ENCODE measurements at regions not wholly inside any gene's neighbourhood (a gene's known extent, or its start where the extent isn't known, plus 50 kb on each side); places are given as distances from the start of the nearest gene placed in this dataset.

DNA sequence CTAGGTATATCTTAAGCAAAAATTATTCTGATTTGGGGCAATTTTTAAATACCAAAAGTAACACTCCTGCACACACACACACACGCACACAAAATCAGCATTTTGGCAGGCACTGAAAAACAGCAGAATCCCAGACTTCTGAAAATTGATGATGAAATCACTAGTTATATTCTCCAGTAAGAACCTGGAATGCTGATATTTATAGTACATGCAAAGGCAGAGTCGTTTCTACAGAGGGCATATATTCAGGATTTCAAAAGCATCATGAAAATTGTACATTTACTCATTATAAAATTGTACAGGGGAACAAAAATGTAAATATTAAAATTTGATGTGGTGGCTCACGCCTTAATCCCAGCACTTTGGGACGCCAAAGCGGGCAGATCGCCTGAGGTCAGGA, 352.5 kb upstream of the PITX2 start:
- no peak overlapping the region for H3K27ac ChIP-seq (ENCODE audit: low read depth, low read length)
- no peak overlapping the region for H3K9ac ChIP-seq (ENCODE audit: extremely low read depth, low read length, poor library complexity, severe bottlenecking)
- Mint-ChIP-seq H3K27me3 (ENCODE audit: insufficient read depth) (peaks cover 6% of the 10 kb centered on the region), H3K4me1 (peaks cover 11% of the 10 kb centered on the region), H3K4me3 (no peak overlapping the region), H3K27ac (no peak overlapping the region), H3K36me3 (ENCODE audit: low read depth) (no peaks in the 10 kb centered on the region), H3K9me3 (no peaks in the 10 kb centered on the region)
- H3K27me3 ChIP-seq (ENCODE audit: control insufficient read depth, insufficient read depth, low read length, poor library complexity, severe bottlenecking), result peaks cover 32% of the 10 kb centered on the region
- no peaks in the 10 kb centered on the region for H3K9me3 ChIP-seq (ENCODE audit: control insufficient read depth, low read length)
- DNase-seq, result no peak
- WGBS, 2 experiments (ENCODE audit: insufficient coverage in 1 of 2, insufficient read length in 1 of 2), result 94 to 98% methylated on average over 3 to 6 of the region's 6 CpGs
- TF ChIP-seq, protein P1, sequence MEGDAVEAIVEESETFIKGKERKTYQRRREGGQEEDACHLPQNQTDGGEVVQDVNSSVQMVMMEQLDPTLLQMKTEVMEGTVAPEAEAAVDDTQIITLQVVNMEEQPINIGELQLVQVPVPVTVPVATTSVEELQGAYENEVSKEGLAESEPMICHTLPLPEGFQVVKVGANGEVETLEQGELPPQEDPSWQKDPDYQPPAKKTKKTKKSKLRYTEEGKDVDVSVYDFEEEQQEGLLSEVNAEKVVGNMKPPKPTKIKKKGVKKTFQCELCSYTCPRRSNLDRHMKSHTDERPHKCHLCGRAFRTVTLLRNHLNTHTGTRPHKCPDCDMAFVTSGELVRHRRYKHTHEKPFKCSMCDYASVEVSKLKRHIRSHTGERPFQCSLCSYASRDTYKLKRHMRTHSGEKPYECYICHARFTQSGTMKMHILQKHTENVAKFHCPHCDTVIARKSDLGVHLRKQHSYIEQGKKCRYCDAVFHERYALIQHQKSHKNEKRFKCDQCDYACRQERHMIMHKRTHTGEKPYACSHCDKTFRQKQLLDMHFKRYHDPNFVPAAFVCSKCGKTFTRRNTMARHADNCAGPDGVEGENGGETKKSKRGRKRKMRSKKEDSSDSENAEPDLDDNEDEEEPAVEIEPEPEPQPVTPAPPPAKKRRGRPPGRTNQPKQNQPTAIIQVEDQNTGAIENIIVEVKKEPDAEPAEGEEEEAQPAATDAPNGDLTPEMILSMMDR (conservative IDR thresholded peaks at IDR 0.05), result no peak
- no peaks in the 10 kb centered on the region for H3K4me1 ChIP-seq (ENCODE audit: control insufficient read depth, insufficient read depth, low read length)
- H3K4me3 ChIP-seq (ENCODE audit: low read length), result no peak overlapping the region
- no peaks in the 10 kb centered on the region for H3K36me3 ChIP-seq (ENCODE audit: control insufficient read depth, insufficient read depth, low read length)

DNA sequence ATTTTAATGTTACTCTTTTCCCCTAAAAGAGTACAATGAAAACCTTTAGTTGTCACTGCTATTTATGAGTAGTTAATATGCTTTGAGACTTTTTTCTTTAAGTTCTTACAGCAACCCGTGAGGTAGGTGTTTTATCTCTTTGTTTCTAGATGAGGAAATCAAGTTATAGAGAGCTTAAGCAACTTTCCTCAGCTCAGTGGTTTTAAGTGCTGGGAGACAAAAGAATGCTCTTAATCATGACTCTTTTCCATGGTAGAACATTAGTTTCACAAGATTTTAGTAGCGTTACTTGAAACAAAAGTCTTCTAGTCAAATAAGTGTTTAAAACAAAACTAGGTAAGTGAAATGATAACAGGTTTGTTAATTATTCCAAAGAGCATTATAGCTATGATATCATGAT, 354.7 kb upstream of the PITX2 start:
- WGBS, 2 experiments (ENCODE audit: insufficient coverage in 1 of 2, insufficient read length in 1 of 2), result 80% methylated on average over 2 of the region's 2 CpGs; no CpG with 5 or more reads in 1 of the 2 experiments
- H3K4me1 ChIP-seq (ENCODE audit: control insufficient read depth, insufficient read depth, low read length), result no peaks in the 10 kb centered on the region
- no peak overlapping the region for H3K4me3 Mint-ChIP-seq
- H3K4me1 Mint-ChIP-seq, result peaks cover 11% of the 10 kb centered on the region
- H3K27me3 Mint-ChIP-seq (ENCODE audit: insufficient read depth), result peaks cover 6% of the 10 kb centered on the region
- TF ChIP-seq, protein P1 (conservative IDR thresholded peaks at IDR 0.05), result no peak
- no peaks in the 10 kb centered on the region for H3K36me3 ChIP-seq (ENCODE audit: control insufficient read depth, insufficient read depth, low read length)
- no peak overlapping the region for H3K4me3 ChIP-seq (ENCODE audit: low read length)
- no peak overlapping the region for H3K27ac ChIP-seq (ENCODE audit: low read depth, low read length)
- no peak for DNase-seq
- H3K9me3 ChIP-seq (ENCODE audit: control insufficient read depth, low read length), result no peaks in the 10 kb centered on the region
- peaks cover 15% of the 10 kb centered on the region for H3K27me3 ChIP-seq (ENCODE audit: control insufficient read depth, insufficient read depth, low read length, poor library complexity, severe bottlenecking)
- no peaks in the 10 kb centered on the region for H3K36me3 Mint-ChIP-seq (ENCODE audit: low read depth)
- no peak overlapping the region for H3K9ac ChIP-seq (ENCODE audit: extremely low read depth, low read length, poor library complexity, severe bottlenecking)
- H3K27ac Mint-ChIP-seq, result no peak overlapping the region
- H3K9me3 Mint-ChIP-seq, result no peaks in the 10 kb centered on the region

DNA sequence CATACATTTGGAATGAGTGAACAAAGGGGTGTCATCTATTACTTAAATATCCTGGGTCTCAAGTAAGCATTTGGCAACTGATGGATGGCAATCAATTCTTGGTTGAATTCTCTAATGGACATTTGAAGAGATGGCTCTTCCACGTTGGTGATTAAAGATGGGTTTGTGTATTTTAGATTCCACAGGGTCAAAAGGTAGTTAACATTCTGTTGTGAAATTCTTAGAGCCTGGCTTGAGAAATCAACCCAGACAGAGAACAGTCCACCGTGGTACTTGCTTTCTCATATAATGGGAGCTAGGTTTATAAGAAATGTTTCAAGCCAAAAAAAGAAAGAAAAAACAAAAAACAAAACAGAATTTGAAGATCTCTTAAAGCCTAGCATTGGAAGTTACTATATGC, 355.9 kb upstream of the PITX2 start:
- Histone ChIP-seq H3K36me3 (ENCODE audit: control insufficient read depth, insufficient read depth, low read length) (no peaks in the 10 kb centered on the region), H3K4me1 (ENCODE audit: control insufficient read depth, insufficient read depth, low read length) (no peaks in the 10 kb centered on the region), H3K4me3 (ENCODE audit: low read length) (no peak overlapping the region), H3K9ac (ENCODE audit: extremely low read depth, low read length, poor library complexity, severe bottlenecking) (no peak overlapping the region), H3K27me3 (ENCODE audit: control insufficient read depth, insufficient read depth, low read length, poor library complexity, severe bottlenecking) (peaks cover 3% of the 10 kb centered on the region), H3K9me3 (ENCODE audit: control insufficient read depth, low read length) (no peaks in the 10 kb centered on the region), H3K27ac (ENCODE audit: low read depth, low read length) (no peak overlapping the region)
- Mint-ChIP-seq H3K4me3 (no peak overlapping the region), H3K27ac (no peak overlapping the region), H3K27me3 (ENCODE audit: insufficient read depth) (peaks cover under 1% of the 10 kb centered on the region), H3K9me3 (no peaks in the 10 kb centered on the region), H3K36me3 (ENCODE audit: low read depth) (no peaks in the 10 kb centered on the region), H3K4me1 (peaks cover 11% of the 10 kb centered on the region)
- DNase-seq, result no peak
- 80 to 87% methylated on average over 1 to 2 of the region's 2 CpGs for WGBS, 2 experiments (ENCODE audit: insufficient coverage in 1 of 2, insufficient read length in 1 of 2)
- TF ChIP-seq, protein P1 (conservative IDR thresholded peaks at IDR 0.05), result no peak
